ENCODE measurements at regions not wholly inside any gene's neighbourhood (a gene's known extent, or its start where the extent isn't known, plus 50 kb on each side); places are given as distances from the start of the nearest gene placed in this dataset.

DNA sequence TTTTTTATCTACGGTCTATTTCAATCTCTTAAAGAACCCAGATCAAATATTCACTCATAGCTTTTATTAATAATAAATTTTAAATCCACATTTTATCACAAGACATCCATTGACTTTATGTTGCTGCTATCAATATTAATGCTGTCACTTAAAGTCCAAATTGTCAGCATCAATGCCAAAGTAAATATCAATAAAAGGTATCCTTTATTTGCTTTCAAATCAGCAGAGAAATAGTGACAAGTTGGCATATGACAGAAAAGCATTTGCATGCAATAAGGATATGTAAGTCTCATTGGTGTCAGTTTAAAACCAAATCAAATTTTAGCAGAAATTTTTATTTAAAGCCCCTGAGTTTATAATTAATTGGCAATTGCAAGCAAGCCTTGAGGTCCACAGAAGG lies 775.4 kb downstream of the ADCYAP1 start:
- intact Hi-C loops (cut with micrococcal nuclease) = loop anchor here (5.0 kb wide), 1 partner anchor 37 kb away; no protein-coding TSS in a partner anchor
- Histone ChIP-seq H2AFZ (ENCODE audit: low read depth, low read length, poor library complexity, severe bottlenecking) (no peak overlapping the region), H3K4me3 (replicated peaks in 1 of 2; ENCODE audit: low read depth in 1 of 2, low read length in 2 of 2) (no peak overlapping the region), H3K9ac (ENCODE audit: low read length) (no peak overlapping the region), H3K27me3 (ENCODE audit: insufficient read depth, low read length) (no peaks in the 10 kb centered on the region), H3K36me3 (ENCODE audit: control insufficient read depth in 1 of 2, insufficient read depth in 2 of 2, low read length in 2 of 2) (no peaks in the 10 kb centered on the region), H3K79me2 (ENCODE audit: insufficient read depth, low read length) (no peaks in the 10 kb centered on the region), H3K9me2 (ENCODE audit: insufficient read depth) (no peaks in the 10 kb centered on the region), H3K9me3 (ENCODE audit: control insufficient read depth in 1 of 2, insufficient read depth in 1 of 2, low read depth in 1 of 2, low read length in 2 of 2) (no peaks in the 10 kb centered on the region), H3K4me1 (ENCODE audit: control insufficient read depth in 1 of 2, insufficient read depth in 2 of 2, low read length in 2 of 2) (no peaks in the 10 kb centered on the region), H4K20me1 (ENCODE audit: insufficient read depth) (no peaks in the 10 kb centered on the region), H3K27ac (ENCODE audit: low read depth, low read length) (no peak overlapping the region), H3K4me2 (ENCODE audit: low read length) (no peak overlapping the region)
- ChIA-PET CTCF (interaction anchor here (1.0 kb wide), 1 partner anchor 16 kb away, joined by 4 read pairs; no protein-coding TSS in a partner anchor), RAD21 (ENCODE audit: low non-redundant PET in 1 of 2, low total read pairs in 2 of 2, uncharacterized antibody in 2 of 2, unreplicated experiment in 2 of 2) (no interaction called here), POLR2A (no interaction called here)
- no TSS peak for BruUV-seq (replicated peaks)
- TF ChIP-seq ZNF274 (IDR thresholded peaks at IDR 0.05; ENCODE audit: low read depth, low read length) (no peak), SIN3A (IDR thresholded peaks at IDR 0.05; ENCODE audit: low read depth) (no peak), JUND (IDR thresholded peaks at IDR 0.05) (no peak), ELF1 (IDR thresholded peaks at IDR 0.05; ENCODE audit: borderline replicate concordance, low read depth) (no peak), RAD21 (IDR thresholded peaks at IDR 0.05; ENCODE audit: low read depth) (no peak), YY1 (IDR thresholded peaks at IDR 0.05; ENCODE audit: extremely low read depth, insufficient replicate concordance, low read depth, low read length) (no peak), CBX3 (IDR thresholded peaks at IDR 0.05; ENCODE audit: low read depth) (no peak), POLR2AphosphoS5 (IDR thresholded peaks at IDR 0.05; ENCODE audit: low read depth, low read length) (no peak), ZFX (IDR thresholded peaks at IDR 0.05) (no peak), CEBPB (IDR thresholded peaks at IDR 0.05; ENCODE audit: low read depth) (no peak), FOSL1 (IDR thresholded peaks at IDR 0.05; ENCODE audit: low read depth) (no peak), EZH2phosphoT487 (IDR thresholded peaks at IDR 0.05; ENCODE audit: borderline replicate concordance) (no peak), EGR1 (IDR thresholded peaks at IDR 0.05; ENCODE audit: low read depth) (no peak), EZH2 (IDR thresholded peaks at IDR 0.05) (no peak), TCF7L2 (IDR thresholded peaks at IDR 0.05; ENCODE audit: borderline replicate concordance, extremely low read depth, insufficient read depth, insufficient read length) (no peak), SP1 (IDR thresholded peaks at IDR 0.05; ENCODE audit: low read depth) (no peak)
- TF ChIP-seq, protein P1, sequence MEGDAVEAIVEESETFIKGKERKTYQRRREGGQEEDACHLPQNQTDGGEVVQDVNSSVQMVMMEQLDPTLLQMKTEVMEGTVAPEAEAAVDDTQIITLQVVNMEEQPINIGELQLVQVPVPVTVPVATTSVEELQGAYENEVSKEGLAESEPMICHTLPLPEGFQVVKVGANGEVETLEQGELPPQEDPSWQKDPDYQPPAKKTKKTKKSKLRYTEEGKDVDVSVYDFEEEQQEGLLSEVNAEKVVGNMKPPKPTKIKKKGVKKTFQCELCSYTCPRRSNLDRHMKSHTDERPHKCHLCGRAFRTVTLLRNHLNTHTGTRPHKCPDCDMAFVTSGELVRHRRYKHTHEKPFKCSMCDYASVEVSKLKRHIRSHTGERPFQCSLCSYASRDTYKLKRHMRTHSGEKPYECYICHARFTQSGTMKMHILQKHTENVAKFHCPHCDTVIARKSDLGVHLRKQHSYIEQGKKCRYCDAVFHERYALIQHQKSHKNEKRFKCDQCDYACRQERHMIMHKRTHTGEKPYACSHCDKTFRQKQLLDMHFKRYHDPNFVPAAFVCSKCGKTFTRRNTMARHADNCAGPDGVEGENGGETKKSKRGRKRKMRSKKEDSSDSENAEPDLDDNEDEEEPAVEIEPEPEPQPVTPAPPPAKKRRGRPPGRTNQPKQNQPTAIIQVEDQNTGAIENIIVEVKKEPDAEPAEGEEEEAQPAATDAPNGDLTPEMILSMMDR (IDR thresholded peaks at IDR 0.05 in 2 of 3, conservative IDR thresholded peaks at IDR 0.05 in 1 of 3; ENCODE audit: borderline replicate concordance in 1 of 3, insufficient read depth in 1 of 3, low read depth in 2 of 3, low read length in 2 of 3) = no peak
- TF ChIP-seq, protein P2, sequence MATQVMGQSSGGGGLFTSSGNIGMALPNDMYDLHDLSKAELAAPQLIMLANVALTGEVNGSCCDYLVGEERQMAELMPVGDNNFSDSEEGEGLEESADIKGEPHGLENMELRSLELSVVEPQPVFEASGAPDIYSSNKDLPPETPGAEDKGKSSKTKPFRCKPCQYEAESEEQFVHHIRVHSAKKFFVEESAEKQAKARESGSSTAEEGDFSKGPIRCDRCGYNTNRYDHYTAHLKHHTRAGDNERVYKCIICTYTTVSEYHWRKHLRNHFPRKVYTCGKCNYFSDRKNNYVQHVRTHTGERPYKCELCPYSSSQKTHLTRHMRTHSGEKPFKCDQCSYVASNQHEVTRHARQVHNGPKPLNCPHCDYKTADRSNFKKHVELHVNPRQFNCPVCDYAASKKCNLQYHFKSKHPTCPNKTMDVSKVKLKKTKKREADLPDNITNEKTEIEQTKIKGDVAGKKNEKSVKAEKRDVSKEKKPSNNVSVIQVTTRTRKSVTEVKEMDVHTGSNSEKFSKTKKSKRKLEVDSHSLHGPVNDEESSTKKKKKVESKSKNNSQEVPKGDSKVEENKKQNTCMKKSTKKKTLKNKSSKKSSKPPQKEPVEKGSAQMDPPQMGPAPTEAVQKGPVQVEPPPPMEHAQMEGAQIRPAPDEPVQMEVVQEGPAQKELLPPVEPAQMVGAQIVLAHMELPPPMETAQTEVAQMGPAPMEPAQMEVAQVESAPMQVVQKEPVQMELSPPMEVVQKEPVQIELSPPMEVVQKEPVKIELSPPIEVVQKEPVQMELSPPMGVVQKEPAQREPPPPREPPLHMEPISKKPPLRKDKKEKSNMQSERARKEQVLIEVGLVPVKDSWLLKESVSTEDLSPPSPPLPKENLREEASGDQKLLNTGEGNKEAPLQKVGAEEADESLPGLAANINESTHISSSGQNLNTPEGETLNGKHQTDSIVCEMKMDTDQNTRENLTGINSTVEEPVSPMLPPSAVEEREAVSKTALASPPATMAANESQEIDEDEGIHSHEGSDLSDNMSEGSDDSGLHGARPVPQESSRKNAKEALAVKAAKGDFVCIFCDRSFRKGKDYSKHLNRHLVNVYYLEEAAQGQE (IDR thresholded peaks at IDR 0.05; ENCODE audit: low read depth) = no peak
- TF ChIP-seq, protein P3, sequence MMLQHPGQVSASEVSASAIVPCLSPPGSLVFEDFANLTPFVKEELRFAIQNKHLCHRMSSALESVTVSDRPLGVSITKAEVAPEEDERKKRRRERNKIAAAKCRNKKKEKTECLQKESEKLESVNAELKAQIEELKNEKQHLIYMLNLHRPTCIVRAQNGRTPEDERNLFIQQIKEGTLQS (IDR thresholded peaks at IDR 0.05) = no peak
- TF ChIP-seq, protein P4, sequence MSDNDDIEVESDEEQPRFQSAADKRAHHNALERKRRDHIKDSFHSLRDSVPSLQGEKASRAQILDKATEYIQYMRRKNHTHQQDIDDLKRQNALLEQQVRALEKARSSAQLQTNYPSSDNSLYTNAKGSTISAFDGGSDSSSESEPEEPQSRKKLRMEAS (IDR thresholded peaks at IDR 0.05) = no peak
- no peak for ATAC-seq
- no peak for DNase-seq (ENCODE audit: low read depth, low spot score)
